ENCODE measurements at regions not wholly inside any gene's neighbourhood (a gene's known extent, or its start where the extent isn't known, plus 50 kb on each side); places are given as distances from the start of the nearest gene placed in this dataset.

DNA sequence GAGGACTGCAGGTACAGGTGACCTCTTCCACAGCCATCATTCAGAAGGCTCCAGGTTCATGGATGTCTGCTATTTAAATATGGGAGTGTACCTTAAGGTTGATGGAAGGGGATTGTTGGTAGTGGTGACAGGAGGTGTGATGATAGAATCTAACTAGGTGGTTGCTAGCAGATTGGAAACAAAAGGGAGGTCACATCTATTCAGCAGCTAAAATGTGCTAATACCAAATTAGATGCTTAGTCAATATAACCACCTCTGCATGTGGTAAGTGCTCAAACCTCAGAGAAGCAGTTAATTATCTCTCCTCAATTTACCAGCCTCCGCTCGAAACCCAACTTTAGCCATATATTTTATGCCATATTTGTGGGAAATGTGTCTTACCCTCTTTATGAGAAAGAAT is 98.7 kb upstream of the CCSER1 start:
- TF ChIP-seq CTCF (IDR thresholded peaks at IDR 0.05) (no peak), EP300 (IDR thresholded peaks at IDR 0.05; ENCODE audit: borderline replicate concordance in 1 of 2, low read depth in 1 of 2, low read length in 1 of 2) (no peak), YY1 (IDR thresholded peaks at IDR 0.05; ENCODE audit: low read depth) (no peak), TEAD4 (IDR thresholded peaks at IDR 0.05; ENCODE audit: borderline replicate concordance, insufficient read depth) (no peak), TAF1 (IDR thresholded peaks at IDR 0.05; ENCODE audit: borderline replicate concordance, low read depth, low read length) (no peak), MAX (IDR thresholded peaks at IDR 0.05; ENCODE audit: low read depth) (no peak), POLR2AphosphoS5 (IDR thresholded peaks at IDR 0.05; ENCODE audit: low read depth, low read length) (no peak), CHD2 (IDR thresholded peaks at IDR 0.05; ENCODE audit: low read length, partially characterized antibody) (no peak)
- TF ChIP-seq, protein P1, sequence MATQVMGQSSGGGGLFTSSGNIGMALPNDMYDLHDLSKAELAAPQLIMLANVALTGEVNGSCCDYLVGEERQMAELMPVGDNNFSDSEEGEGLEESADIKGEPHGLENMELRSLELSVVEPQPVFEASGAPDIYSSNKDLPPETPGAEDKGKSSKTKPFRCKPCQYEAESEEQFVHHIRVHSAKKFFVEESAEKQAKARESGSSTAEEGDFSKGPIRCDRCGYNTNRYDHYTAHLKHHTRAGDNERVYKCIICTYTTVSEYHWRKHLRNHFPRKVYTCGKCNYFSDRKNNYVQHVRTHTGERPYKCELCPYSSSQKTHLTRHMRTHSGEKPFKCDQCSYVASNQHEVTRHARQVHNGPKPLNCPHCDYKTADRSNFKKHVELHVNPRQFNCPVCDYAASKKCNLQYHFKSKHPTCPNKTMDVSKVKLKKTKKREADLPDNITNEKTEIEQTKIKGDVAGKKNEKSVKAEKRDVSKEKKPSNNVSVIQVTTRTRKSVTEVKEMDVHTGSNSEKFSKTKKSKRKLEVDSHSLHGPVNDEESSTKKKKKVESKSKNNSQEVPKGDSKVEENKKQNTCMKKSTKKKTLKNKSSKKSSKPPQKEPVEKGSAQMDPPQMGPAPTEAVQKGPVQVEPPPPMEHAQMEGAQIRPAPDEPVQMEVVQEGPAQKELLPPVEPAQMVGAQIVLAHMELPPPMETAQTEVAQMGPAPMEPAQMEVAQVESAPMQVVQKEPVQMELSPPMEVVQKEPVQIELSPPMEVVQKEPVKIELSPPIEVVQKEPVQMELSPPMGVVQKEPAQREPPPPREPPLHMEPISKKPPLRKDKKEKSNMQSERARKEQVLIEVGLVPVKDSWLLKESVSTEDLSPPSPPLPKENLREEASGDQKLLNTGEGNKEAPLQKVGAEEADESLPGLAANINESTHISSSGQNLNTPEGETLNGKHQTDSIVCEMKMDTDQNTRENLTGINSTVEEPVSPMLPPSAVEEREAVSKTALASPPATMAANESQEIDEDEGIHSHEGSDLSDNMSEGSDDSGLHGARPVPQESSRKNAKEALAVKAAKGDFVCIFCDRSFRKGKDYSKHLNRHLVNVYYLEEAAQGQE (IDR thresholded peaks at IDR 0.05; ENCODE audit: low read depth, low read length), result no peak
- TF ChIP-seq, protein P2, sequence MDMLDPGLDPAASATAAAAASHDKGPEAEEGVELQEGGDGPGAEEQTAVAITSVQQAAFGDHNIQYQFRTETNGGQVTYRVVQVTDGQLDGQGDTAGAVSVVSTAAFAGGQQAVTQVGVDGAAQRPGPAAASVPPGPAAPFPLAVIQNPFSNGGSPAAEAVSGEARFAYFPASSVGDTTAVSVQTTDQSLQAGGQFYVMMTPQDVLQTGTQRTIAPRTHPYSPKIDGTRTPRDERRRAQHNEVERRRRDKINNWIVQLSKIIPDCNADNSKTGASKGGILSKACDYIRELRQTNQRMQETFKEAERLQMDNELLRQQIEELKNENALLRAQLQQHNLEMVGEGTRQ (IDR thresholded peaks at IDR 0.05; ENCODE audit: borderline replicate concordance, low read depth, low read length), result no peak

Measured in SK-N-SH (cell line).